NCI-H2029 treated with DMSO at 0.1 percent for 48 hours (cell line): ENCODE measurements at regions not wholly inside any gene's neighbourhood (a gene's known extent, or its start where the extent isn't known, plus 50 kb on each side); places are given as distances from the start of the nearest gene placed in this dataset.

Experiments used
- DNase-seq: peaks from one replicate; lab custom pipeline; 2025; lab: John Stamatoyannopoulos, UW

- no peak for DNase-seq
These were observed 56.3 kb upstream of the ARL15 start for GRCh38 chr5:54366707-54367106.

GRCh38 chr5:54363669-54364068, 53.3 kb upstream of the ARL15 start:
- DNase-seq = no peak

GRCh38 chr5:54362992-54363625, 52.7 kb upstream of the ARL15 start:
- no peak for DNase-seq

- DNase-seq = no peak
These were observed 52.1 kb upstream of the ARL15 start for GRCh38 chr5:54362434-54362833.

GRCh38 chr5:54361691-54362411, 51.5 kb upstream of the ARL15 start:
- no peak for DNase-seq

GRCh38 chr5:54360925-54361662, 50.7 kb upstream of the ARL15 start:
- DNase-seq = no peak
